Neural cell (in vitro differentiated cells): ENCODE measurements at regions not wholly inside any gene's neighbourhood (a gene's known extent, or its start where the extent isn't known, plus 50 kb on each side); places are given as distances from the start of the nearest gene placed in this dataset.

Experiments
- H2AFZ ChIP-seq: fragments of 200-600, 300-800 bp; sonication (generic), shearing (Covaris generic); 2 replicates; pipeline ENCODE4 v1.6.0; 2014; ENCODE audit warnings: low read depth, mild to moderate bottlenecking, antibody characterized with exemption, low read length, moderate library complexity
- H3F3A ChIP-seq: fragments of 200-600 bp; shearing (Covaris generic); 2 replicates; pipeline ENCODE4 v1.6.1; 2016; ENCODE audit warnings: mild to moderate bottlenecking, moderate library complexity, mixed read lengths, antibody characterized with exemption, low read length; ENCODE audit not compliant: insufficient read depth, poor library complexity, severe bottlenecking
- H3K27ac ChIP-seq: fragments of 200-600, 300-800 bp; sonication (generic), shearing (Covaris generic); 2 replicates; pipeline ENCODE4 v1.5.1; 2014; ENCODE audit warnings: mild to moderate bottlenecking, low read length, moderate library complexity
- H3K27me3 ChIP-seq: fragments of 300-800, 200-600 bp; sonication (generic), shearing (Covaris generic); 2 replicates; pipeline ENCODE4 v1.6.0; 2014; ENCODE audit warnings: mild to moderate bottlenecking, low read depth, low read length, moderate library complexity; ENCODE audit not compliant: insufficient read depth
- H3K36me3 ChIP-seq: fragments of 300-800, 200-600 bp; sonication (generic), shearing (Covaris generic); 2 replicates; pipeline ENCODE4 v1.5.1; 2014; ENCODE audit warnings: mild to moderate bottlenecking, antibody characterized with exemption, low read length, moderate library complexity; ENCODE audit not compliant: insufficient read depth
- H3K4me2 ChIP-seq: fragments of 300-800, 200-600 bp; sonication (generic), shearing (Covaris generic); 2 replicates; pipeline ENCODE4 v1.6.0; 2014; ENCODE audit warnings: mild to moderate bottlenecking, low read length
- H3K4me3 ChIP-seq: fragments of 300-800, 200-600 bp; sonication (generic), shearing (Covaris generic); 2 replicates; pipeline ENCODE4 v1.5.1; 2014; ENCODE audit warnings: mild to moderate bottlenecking, low read length, moderate library complexity
- H3K79me2 ChIP-seq: fragments of 200-600 bp; shearing (Covaris generic); replicated peaks from 2 replicates; pipeline ENCODE4 v1.6.0; 2014; ENCODE audit warnings: mild to moderate bottlenecking, low read length, moderate library complexity; ENCODE audit not compliant: insufficient read depth
- H3K9ac ChIP-seq: fragments of 300-800, 200-600 bp; sonication (generic), shearing (Covaris generic); 2 replicates; pipeline ENCODE4 v1.6.1; 2016; ENCODE audit warnings: mild to moderate bottlenecking, low read length, mixed read lengths
- H3K9me2 ChIP-seq: fragments of 200-600 bp; shearing (Covaris generic); 2 replicates; pipeline ENCODE4 v1.6.1; 2016; ENCODE audit warnings: mild to moderate bottlenecking, low read length, mixed read lengths; ENCODE audit not compliant: insufficient read depth
- H3K9me3 ChIP-seq: fragments of 200-600, 300-800 bp; sonication (generic), shearing (Covaris generic); 2 replicates; pipeline ENCODE4 v1.6.1; 2016; ENCODE audit warnings: mild to moderate bottlenecking, mixed run types, low read length, moderate library complexity, mixed read lengths
- H4K20me1 ChIP-seq: fragments of 200-600 bp; shearing (Covaris generic); 2 replicates; pipeline ENCODE4 v1.6.1; 2016; ENCODE audit warnings: mild to moderate bottlenecking, mixed run types; ENCODE audit not compliant: insufficient read depth
- CTCF ChIP-seq: fragments of 450-650 bp; IDR thresholded peaks from 2 replicates; pipeline ENCODE4 v1.5.1; 2014; ENCODE audit warnings: antibody characterized with exemption, mild to moderate bottlenecking, moderate library complexity; ENCODE audit not compliant: poor library complexity, severe bottlenecking
- EP300 ChIP-seq: fragments of 450-650 bp; conservative IDR thresholded peaks from 2 replicates; pipeline ENCODE4 v1.6.1; 2014; ENCODE audit warnings: antibody characterized with exemption, mild to moderate bottlenecking, moderate library complexity; ENCODE audit not compliant: poor library complexity, severe bottlenecking
- EZH2 ChIP-seq: fragments of 200-600, 300-800 bp; shearing (Covaris generic), sonication (generic); IDR thresholded peaks from 2 replicates; pipeline ENCODE4 v1.6.1; 2014; ENCODE audit warnings: antibody characterized with exemption, low read length, borderline replicate concordance, mild to moderate bottlenecking; ENCODE audit not compliant: insufficient read depth, poor library complexity, severe bottlenecking
- MXI1 ChIP-seq: fragments of 450-650 bp; conservative IDR thresholded peaks from 2 replicates; pipeline ENCODE4 v1.6.1; 2014; ENCODE audit warnings: antibody characterized with exemption, mild to moderate bottlenecking; ENCODE audit not compliant: poor library complexity, severe bottlenecking
- POLR2AphosphoS5 ChIP-seq: IDR thresholded peaks from 2 replicates; pipeline ENCODE4 v1.6.1; 2012
- RAD21 ChIP-seq: fragments of 450-650 bp; conservative IDR thresholded peaks from 2 replicates; pipeline ENCODE4 v1.6.1; 2014; ENCODE audit warnings: antibody characterized with exemption, mild to moderate bottlenecking, moderate library complexity
- REST ChIP-seq: IDR thresholded peaks from 2 replicates; pipeline ENCODE4 v1.6.1; 2012; ENCODE audit warnings: borderline replicate concordance
- SMC3 ChIP-seq: fragments of 450-650 bp; conservative IDR thresholded peaks from 2 replicates; pipeline ENCODE4 v1.6.1; 2014; ENCODE audit warnings: antibody characterized with exemption, mild to moderate bottlenecking, moderate library complexity; ENCODE audit not compliant: poor library complexity
- TAF1 ChIP-seq: IDR thresholded peaks from 2 replicates; pipeline ENCODE4 v1.6.1; 2012; ENCODE audit warnings: low read depth

DNA sequence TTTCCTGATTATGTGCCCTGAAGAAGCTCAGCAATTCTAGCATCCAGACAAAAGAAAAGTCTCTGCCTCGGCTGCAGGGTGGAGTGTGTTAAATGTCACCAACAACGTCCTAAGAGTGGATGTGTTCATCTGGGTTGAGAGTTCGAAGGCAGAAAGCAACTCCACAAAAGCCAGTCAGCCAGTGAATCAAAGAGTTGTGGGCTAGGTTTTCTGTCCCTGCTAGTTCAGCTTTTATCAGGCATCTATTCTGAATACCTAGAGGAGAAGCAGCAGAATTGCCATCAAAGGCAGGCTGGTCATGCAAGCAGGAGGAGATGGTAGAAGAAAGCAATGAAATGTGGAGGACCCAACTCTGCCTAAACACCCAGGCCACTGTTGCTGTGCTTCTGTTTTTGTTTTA is 205.2 kb downstream of the KLF6 start:
- Histone ChIP-seq H3F3A (no peaks in the 10 kb centered on the region), H3K9me2 (no peaks in the 10 kb centered on the region), H3K9ac (no peak overlapping the region), H3K27me3 (no peaks in the 10 kb centered on the region), H4K20me1 (no peaks in the 10 kb centered on the region), H3K27ac (no peak overlapping the region), H2AFZ (no peak overlapping the region), H3K9me3 (no peaks in the 10 kb centered on the region), H3K4me2 (no peak overlapping the region), H3K4me3 (no peak overlapping the region), H3K79me2 (no peaks in the 10 kb centered on the region), H3K36me3 (no peaks in the 10 kb centered on the region)
- TF ChIP-seq POLR2AphosphoS5 (no peak), RAD21 (no peak), TAF1 (no peak), EP300 (no peak), SMC3 (no peak), MXI1 (no peak)

GRCh38 chr10:3578682-3579081 is 206.3 kb downstream of the KLF6 start:
- H3K79me2 ChIP-seq, result no peaks in the 10 kb centered on the region
- TF ChIP-seq CTCF (no peak), REST (no peak), SMC3 (no peak), POLR2AphosphoS5 (no peak)
- H3K27ac ChIP-seq, result no peak overlapping the region
- no peak overlapping the region for H2AFZ ChIP-seq
- no peaks in the 10 kb centered on the region for H3F3A ChIP-seq
- no peaks in the 10 kb centered on the region for H3K27me3 ChIP-seq
- no peaks in the 10 kb centered on the region for H4K20me1 ChIP-seq
- H3K4me3 ChIP-seq, result no peak overlapping the region
- H3K9ac ChIP-seq, result no peak overlapping the region
- H3K4me2 ChIP-seq, result no peak overlapping the region
- no peaks in the 10 kb centered on the region for H3K9me2 ChIP-seq
- no peaks in the 10 kb centered on the region for H3K9me3 ChIP-seq
- no peaks in the 10 kb centered on the region for H3K36me3 ChIP-seq

GRCh38 chr10:3578159-3578558 is 206.8 kb downstream of the KLF6 start:
- no peaks in the 10 kb centered on the region for H3K9me3 ChIP-seq
- no peaks in the 10 kb centered on the region for H4K20me1 ChIP-seq
- TF ChIP-seq REST (no peak), EP300 (no peak), SMC3 (no peak), RAD21 (no peak), EZH2 (no peak), TAF1 (no peak), POLR2AphosphoS5 (no peak), MXI1 (no peak), CTCF (no peak)
- H3K4me2 ChIP-seq, result no peak overlapping the region
- no peak overlapping the region for H2AFZ ChIP-seq
- H3K79me2 ChIP-seq, result no peaks in the 10 kb centered on the region
- H3F3A ChIP-seq, result no peaks in the 10 kb centered on the region
- no peak overlapping the region for H3K9ac ChIP-seq
- no peak overlapping the region for H3K27ac ChIP-seq
- H3K9me2 ChIP-seq, result no peaks in the 10 kb centered on the region
- H3K4me3 ChIP-seq, result no peak overlapping the region
- H3K27me3 ChIP-seq, result no peaks in the 10 kb centered on the region
- H3K36me3 ChIP-seq, result no peaks in the 10 kb centered on the region
